ENCODE measurements at regions not wholly inside any gene's neighbourhood (a gene's known extent, or its start where the extent isn't known, plus 50 kb on each side); places are given as distances from the start of the nearest gene placed in this dataset.

DNA sequence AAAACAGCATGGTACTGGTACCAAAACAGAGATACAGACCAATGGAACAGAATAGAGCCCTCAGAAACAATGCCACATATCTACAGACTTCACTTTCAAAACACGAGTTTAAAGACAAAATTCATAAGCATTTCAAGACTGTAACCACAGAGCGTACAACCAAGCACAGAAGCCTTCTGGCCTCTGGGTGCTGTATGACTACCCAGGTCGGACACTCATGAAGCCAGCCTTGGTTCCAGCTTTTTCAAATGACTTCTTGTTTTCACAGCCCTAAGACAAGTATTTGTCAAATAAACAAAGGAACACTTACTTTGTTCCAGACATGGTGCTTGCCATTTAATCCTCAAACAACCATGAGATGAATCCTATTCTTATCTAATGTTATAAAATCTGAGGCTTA, 536.1 kb upstream of the NR3C2 start (continued):
- TF ChIP-seq ZFP30 (CRISPR knock-in tag; IDR thresholded peaks at IDR 0.05): no peak
- TF ChIP-seq ZFP3 (CRISPR knock-in tag; IDR thresholded peaks at IDR 0.05): no peak
- no peak for TF ChIP-seq SNAI2 (CRISPR knock-in tag; IDR thresholded peaks at IDR 0.05)
- no peak for TF ChIP-seq RARB (CRISPR knock-in tag; IDR thresholded peaks at IDR 0.05)

DNA sequence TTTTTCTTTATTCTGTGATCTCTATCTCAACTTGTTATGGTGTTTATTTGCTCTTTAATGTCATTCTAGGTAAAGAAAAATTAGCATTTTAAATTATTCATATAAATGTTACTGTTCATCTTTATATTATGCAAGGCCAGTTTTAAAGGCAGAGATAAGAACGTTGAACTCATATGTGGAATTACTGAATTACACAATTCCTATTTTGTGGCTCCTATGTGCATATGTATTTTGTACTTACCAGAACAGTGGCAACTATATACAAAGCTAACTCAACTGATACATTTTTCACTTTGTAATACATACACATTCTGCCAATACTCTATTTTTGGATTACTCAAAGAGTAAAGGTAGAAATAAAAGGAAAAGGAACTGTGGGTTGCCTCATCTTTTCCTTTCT, 533.2 kb upstream of the NR3C2 start:
- ATAC-seq: no peak
- TF ChIP-seq ISL1 (CRISPR knock-in tag; IDR thresholded peaks at IDR 0.05) (no peak), ARNTL (CRISPR knock-in tag; IDR thresholded peaks at IDR 0.05; ENCODE audit: borderline replicate concordance, low read depth) (no peak), POU6F1 (CRISPR knock-in tag; IDR thresholded peaks at IDR 0.05; ENCODE audit: borderline replicate concordance, low read depth) (no peak), SNAI2 (CRISPR knock-in tag; IDR thresholded peaks at IDR 0.05) (no peak)

DNA sequence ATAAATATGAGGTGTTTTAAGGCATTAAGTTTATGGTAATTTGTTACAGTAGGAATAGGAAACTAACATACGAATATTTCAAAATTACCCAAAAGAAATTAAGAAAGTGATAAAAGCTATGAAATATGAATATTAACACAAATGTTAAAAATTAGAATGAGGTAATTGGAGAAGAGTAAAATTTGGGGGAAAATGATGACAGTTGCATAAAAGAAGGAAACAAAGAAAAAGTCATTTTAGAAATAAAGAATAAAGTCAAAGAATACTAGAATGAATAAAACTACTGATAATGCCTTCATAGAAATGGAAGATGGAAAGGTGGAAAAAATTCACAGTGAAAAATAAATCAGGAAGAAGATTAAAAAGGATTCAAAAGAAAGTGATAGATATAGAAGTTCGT, 522.9 kb upstream of the NR3C2 start:
- no peak for TF ChIP-seq TCF4 (CRISPR knock-in tag; IDR thresholded peaks at IDR 0.05; ENCODE audit: borderline replicate concordance)
- no peak for TF ChIP-seq RARB (CRISPR knock-in tag; IDR thresholded peaks at IDR 0.05)
- TF ChIP-seq CSRNP3 (CRISPR knock-in tag; IDR thresholded peaks at IDR 0.05): no peak
- no peak for TF ChIP-seq ZNF565 (CRISPR knock-in tag; conservative IDR thresholded peaks at IDR 0.05; ENCODE audit: low read depth)
- ATAC-seq: no peak

DNA sequence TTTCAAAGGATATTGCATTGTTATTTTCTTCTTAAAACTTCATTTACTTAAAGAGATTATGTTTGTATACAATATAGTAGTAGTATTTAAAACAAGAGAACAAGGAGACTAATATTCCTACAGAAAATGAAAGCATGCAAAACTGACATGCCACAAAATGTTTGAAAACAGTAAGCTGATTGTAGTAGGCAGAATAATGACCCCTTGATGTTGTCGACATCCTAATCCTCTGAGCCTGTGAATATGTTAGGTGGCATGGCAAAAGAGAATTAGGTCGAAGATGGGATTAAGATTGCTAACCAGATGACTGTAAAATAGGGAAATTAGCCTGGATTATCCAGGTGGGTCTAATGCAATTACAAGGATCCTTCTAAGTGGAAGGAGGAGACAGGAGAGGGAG, 522.2 kb upstream of the NR3C2 start:
- ATAC-seq: no peak
- no peak for TF ChIP-seq ZNF70 (CRISPR knock-in tag; IDR thresholded peaks at IDR 0.05)
- TF ChIP-seq ESRRG (CRISPR knock-in tag; IDR thresholded peaks at IDR 0.05): no peak
- no peak for TF ChIP-seq ZFP30 (CRISPR knock-in tag; IDR thresholded peaks at IDR 0.05)
- no peak for TF ChIP-seq TCF4 (CRISPR knock-in tag; IDR thresholded peaks at IDR 0.05; ENCODE audit: borderline replicate concordance)
- no peak for TF ChIP-seq GLIS3 (CRISPR knock-in tag; IDR thresholded peaks at IDR 0.05)
- no peak for TF ChIP-seq ZFP3 (CRISPR knock-in tag; IDR thresholded peaks at IDR 0.05)
- no peak for TF ChIP-seq RARB (CRISPR knock-in tag; IDR thresholded peaks at IDR 0.05)
- TF ChIP-seq, protein P1, sequence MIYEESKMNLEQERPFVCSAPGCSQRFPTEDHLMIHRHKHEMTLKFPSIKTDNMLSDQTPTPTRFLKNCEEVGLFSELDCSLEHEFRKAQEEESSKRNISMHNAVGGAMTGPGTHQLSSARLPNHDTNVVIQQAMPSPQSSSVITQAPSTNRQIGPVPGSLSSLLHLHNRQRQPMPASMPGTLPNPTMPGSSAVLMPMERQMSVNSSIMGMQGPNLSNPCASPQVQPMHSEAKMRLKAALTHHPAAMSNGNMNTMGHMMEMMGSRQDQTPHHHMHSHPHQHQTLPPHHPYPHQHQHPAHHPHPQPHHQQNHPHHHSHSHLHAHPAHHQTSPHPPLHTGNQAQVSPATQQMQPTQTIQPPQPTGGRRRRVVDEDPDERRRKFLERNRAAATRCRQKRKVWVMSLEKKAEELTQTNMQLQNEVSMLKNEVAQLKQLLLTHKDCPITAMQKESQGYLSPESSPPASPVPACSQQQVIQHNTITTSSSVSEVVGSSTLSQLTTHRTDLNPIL (CRISPR knock-in tag; IDR thresholded peaks at IDR 0.05; ENCODE audit: low read depth): no peak
- no peak for TF ChIP-seq PATZ1 (CRISPR knock-in tag; IDR thresholded peaks at IDR 0.05; ENCODE audit: borderline replicate concordance)
- TF ChIP-seq ZC3H10 (CRISPR knock-in tag; IDR thresholded peaks at IDR 0.05): no peak
- TF ChIP-seq TSHZ2 (CRISPR knock-in tag; IDR thresholded peaks at IDR 0.05): no peak
- no peak for TF ChIP-seq POU6F1 (CRISPR knock-in tag; IDR thresholded peaks at IDR 0.05; ENCODE audit: borderline replicate concordance, low read depth)
- no peak for TF ChIP-seq BACH2 (CRISPR knock-in tag; IDR thresholded peaks at IDR 0.05; ENCODE audit: borderline replicate concordance)
- TF ChIP-seq OSR1 (CRISPR knock-in tag; IDR thresholded peaks at IDR 0.05): no peak
- TF ChIP-seq TOX (CRISPR knock-in tag; IDR thresholded peaks at IDR 0.05; ENCODE audit: borderline replicate concordance): no peak
- no peak for TF ChIP-seq ARNTL (CRISPR knock-in tag; IDR thresholded peaks at IDR 0.05; ENCODE audit: borderline replicate concordance, low read depth)
- TF ChIP-seq SNAI2 (CRISPR knock-in tag; IDR thresholded peaks at IDR 0.05): no peak
- no peak for TF ChIP-seq CSDC2 (CRISPR knock-in tag; IDR thresholded peaks at IDR 0.05)
